Limb (tissue), 2 donors: ENCODE measurements at regions not wholly inside any gene's neighbourhood (a gene's known extent, or its start where the extent isn't known, plus 50 kb on each side); places are given as distances from the start of the nearest gene placed in this dataset.
"Not testable (repeated sequence)": the region's sequence is repeated elsewhere in the genome, so short reads cannot be mapped to it uniquely, and the experiment has no call there.

Experiments used
- DNase-seq, 2 donors: peaks; one replicate each; pipeline ENCODE4 v3.0.0-alpha.2; 2016; ENCODE audit errors: extremely low spot score in 2 of 2

GRCh38 chr15:66997212-66997611 lies 68.2 kb upstream of the SMAD3 start:
- no peak for DNase-seq

- DNase-seq = not testable (repeated sequence)
Observed at GRCh38 chr15:66998234-66998633, 67.2 kb upstream of the SMAD3 start.

DNA sequence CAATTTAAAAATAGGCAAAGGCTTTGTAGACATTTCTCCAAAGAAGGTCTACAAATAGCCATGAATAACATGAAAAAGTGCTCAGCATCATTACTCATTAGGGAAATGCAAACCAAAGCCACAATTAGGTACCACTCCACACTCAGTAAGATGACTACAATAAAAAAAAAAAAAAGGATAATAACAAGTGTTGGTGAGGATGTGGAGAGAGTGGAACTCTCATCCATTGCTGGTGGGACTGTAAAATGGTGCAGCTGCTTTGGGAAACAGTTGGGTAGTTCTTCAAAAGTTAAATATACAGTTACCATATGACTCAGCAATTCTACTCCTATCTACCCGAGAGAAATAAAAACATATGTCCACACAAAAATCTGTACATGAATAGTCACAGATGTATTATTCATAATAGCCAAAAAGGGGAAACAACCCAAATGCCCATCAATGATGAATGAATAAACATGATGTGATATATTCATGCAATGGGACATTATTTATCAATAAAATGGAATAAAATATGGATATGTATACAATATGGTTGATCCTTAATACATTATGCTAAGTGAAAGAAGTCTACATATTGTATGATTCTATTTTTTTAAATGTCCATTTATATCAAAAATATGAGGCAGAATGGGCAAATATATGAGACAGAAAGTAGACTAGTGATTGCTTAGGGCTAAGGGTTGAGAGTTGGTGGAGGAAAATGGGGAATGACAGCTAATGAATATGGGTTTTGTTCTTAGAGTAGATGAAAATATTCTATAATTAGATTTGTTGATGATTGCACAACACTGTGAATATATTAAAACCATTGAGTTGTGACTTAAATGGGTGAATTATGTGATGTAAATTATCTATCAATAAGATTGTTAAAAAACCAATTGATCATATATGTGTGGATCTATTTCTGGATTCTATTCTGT lies 66.1 kb upstream of the SMAD3 start:
- no peak for DNase-seq

DNA sequence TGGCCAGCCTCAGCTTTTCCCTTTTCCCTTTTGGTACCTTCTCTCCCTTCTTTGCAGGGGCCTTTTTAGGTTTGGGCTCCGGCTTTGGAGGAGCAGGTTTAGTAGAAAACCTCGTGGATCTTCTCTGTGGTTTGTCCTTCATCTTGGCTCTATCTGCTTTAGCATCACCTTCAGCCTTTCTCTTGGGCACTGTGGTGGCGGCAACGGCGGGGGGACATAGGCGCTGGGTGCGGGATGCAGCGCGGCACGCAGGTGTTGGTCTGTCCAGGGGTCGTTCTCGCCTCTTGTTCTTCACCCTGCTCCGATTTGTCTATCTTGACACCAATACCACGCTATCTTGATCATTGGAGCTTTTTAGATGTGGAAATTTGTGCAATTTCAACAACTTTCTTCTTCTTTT lies 64.5 kb upstream of the SMAD3 start:
- no peak for DNase-seq

DNA sequence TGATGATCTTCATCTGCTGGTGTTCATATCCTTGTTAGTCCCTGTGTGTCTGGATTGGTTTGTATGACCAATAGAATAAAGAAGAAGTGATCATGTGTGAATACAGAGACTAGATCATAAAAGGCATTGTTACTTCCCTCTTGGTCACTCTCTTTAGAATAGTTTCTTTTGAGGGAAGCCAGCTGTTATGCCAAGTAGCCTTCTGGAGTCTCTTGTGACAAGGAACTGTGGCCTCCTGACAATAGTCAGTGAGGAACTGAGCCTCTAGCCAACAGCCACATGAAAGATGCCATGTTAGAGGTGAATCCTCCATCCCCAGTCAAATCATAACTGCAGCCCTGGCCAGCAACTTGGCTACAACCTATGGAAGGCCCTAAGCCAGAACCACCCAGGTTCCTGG lies 63.0 kb upstream of the SMAD3 start:
- DNase-seq = no peak

GRCh38 chr15:67003586-67003985 lies 61.8 kb upstream of the SMAD3 start:
- no peak for DNase-seq

- DNase-seq = no peak
Observed at GRCh38 chr15:67004142-67004541, 61.3 kb upstream of the SMAD3 start.

- DNase-seq = no peak
Observed at GRCh38 chr15:67005294-67005996, 60.0 kb upstream of the SMAD3 start.

- DNase-seq = no peak
Observed at GRCh38 chr15:67006083-67007065, 59.0 kb upstream of the SMAD3 start.

- no peak for DNase-seq
Observed at GRCh38 chr15:67009576-67010569, 55.5 kb upstream of the SMAD3 start.

GRCh38 chr15:67010898-67011616 lies 54.3 kb upstream of the SMAD3 start:
- DNase-seq = no peak

GRCh38 chr15:67011617-67012005 lies 53.8 kb upstream of the SMAD3 start:
- DNase-seq = no peak

DNA sequence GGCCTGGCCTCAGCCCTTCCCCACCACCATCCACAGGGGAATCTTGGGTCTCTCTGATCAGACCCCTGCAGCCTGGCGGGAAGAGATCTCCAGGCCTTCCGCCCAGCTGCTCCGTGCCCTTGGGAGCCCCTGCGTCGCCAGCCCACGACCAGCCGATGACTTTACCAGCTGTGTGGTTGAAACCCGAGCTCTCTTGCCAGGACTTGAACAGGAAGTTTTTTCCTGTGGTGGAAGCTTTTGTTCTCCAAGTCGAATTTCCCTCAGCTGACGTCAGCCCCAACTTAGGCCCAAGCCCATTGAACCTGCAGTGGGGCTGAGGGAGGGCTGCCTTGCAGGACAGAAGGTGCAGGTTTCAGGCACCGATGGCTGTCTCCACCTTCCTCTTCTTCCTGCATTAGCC lies 51.7 kb upstream of the SMAD3 start:
- peak; percentile 76 to 87 for DNase-seq
